ENCODE measurements at regions not wholly inside any gene's neighbourhood (a gene's known extent, or its start where the extent isn't known, plus 50 kb on each side); places are given as distances from the start of the nearest gene placed in this dataset.

DNA sequence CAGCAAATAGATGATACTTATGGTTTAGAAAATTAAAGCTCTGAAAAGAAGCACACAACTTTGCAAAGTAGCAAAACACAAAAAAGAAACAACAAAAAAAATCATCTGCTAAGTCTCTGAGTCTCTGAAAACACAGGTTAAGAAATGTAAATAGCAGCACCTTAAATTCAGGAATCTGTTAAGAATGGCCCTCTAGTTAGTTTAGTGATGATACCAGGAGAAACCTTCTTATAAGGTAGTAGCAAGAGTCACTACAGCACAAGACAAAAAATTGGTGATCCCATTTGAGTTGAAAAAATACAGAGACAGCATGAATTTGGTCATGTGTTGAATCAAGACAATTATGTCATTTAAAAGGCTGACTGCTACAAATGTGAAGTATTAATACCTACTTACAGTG lies 308.2 kb upstream of the ADGRL3 start:
- TF ChIP-seq REST (IDR thresholded peaks at IDR 0.05; ENCODE audit: low read depth) (no peak), TAF1 (IDR thresholded peaks at IDR 0.05; ENCODE audit: low read depth) (no peak), YY1 (IDR thresholded peaks at IDR 0.05; ENCODE audit: low read depth) (no peak), TEAD4 (IDR thresholded peaks at IDR 0.05) (no peak), RAD21 (IDR thresholded peaks at IDR 0.05; ENCODE audit: low read depth) (no peak), EP300 (IDR thresholded peaks at IDR 0.05; ENCODE audit: borderline replicate concordance) (no peak), FOXM1 (IDR thresholded peaks at IDR 0.05; ENCODE audit: borderline replicate concordance, low read depth) (no peak), TCF12 (IDR thresholded peaks at IDR 0.05; ENCODE audit: low read depth) (no peak), CEBPB (IDR thresholded peaks at IDR 0.05) (no peak), USF1 (IDR thresholded peaks at IDR 0.05) (no peak), NFIC (IDR thresholded peaks at IDR 0.05) (no peak), CREB1 (IDR thresholded peaks at IDR 0.05; ENCODE audit: low read depth) (no peak), ZBTB7A (IDR thresholded peaks at IDR 0.05; ENCODE audit: low read depth) (no peak), EGR1 (IDR thresholded peaks at IDR 0.05) (no peak), MAX (IDR thresholded peaks at IDR 0.05) (no peak)

DNA sequence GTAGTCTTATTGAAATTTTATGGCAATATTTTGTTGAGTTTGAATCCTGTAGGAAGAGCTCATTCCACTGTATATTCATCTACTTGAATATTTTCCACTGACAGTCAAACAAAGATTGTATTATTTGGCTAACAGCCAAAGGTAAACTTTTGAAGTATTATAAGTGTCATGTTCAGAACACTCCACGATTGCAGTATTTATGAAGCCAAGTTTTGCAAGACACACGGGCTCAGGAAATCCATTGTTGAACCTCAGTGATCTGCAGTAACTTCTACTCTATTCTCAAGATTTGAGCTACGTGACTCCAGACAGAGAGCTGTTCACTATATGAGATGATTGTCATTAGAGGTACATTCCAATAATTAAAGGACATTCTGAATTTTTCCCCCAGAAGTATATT lies 302.7 kb upstream of the ADGRL3 start:
- no peak for TF ChIP-seq TCF12 (IDR thresholded peaks at IDR 0.05; ENCODE audit: low read depth)
- no peak for TF ChIP-seq CEBPB (IDR thresholded peaks at IDR 0.05)
- no peak for TF ChIP-seq EGR1 (IDR thresholded peaks at IDR 0.05)
- TF ChIP-seq FOXM1 (IDR thresholded peaks at IDR 0.05; ENCODE audit: borderline replicate concordance, low read depth): no peak
- no peak for TF ChIP-seq MAX (IDR thresholded peaks at IDR 0.05)
- no peak for TF ChIP-seq CREB1 (IDR thresholded peaks at IDR 0.05; ENCODE audit: low read depth)
- TF ChIP-seq EP300 (IDR thresholded peaks at IDR 0.05; ENCODE audit: borderline replicate concordance): no peak
- TF ChIP-seq REST (IDR thresholded peaks at IDR 0.05; ENCODE audit: low read depth): no peak
- TF ChIP-seq TEAD4 (IDR thresholded peaks at IDR 0.05): no peak

DNA sequence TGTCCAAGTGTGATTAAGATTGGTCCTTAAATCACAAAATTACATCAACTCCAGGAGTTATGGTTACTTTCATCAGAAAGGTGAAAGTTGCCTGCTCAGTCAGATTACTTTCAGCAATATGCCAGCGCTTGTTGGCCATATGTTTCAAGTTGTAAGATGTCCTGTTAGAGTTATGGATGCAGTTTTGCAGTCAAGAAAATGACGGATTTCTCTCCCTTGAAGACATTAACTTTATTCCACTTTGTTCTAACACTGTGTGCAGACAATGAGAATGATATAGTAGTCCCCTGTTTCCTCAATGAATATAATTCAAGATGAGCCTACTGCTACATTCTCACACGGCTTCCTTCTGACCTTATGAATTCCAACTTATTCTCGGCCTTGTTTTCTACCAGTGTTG lies 295.0 kb upstream of the ADGRL3 start:
- no peak for TF ChIP-seq TCF12 (IDR thresholded peaks at IDR 0.05; ENCODE audit: low read depth)
- TF ChIP-seq TAF1 (IDR thresholded peaks at IDR 0.05; ENCODE audit: low read depth): no peak
- no peak for TF ChIP-seq CREB1 (IDR thresholded peaks at IDR 0.05; ENCODE audit: low read depth)
- TF ChIP-seq REST (IDR thresholded peaks at IDR 0.05; ENCODE audit: low read depth): no peak
- TF ChIP-seq CEBPB (IDR thresholded peaks at IDR 0.05): no peak
- TF ChIP-seq MAX (IDR thresholded peaks at IDR 0.05): no peak
- TF ChIP-seq TEAD4 (IDR thresholded peaks at IDR 0.05): no peak

GRCh38 chr4:60911127-60911526 lies 289.0 kb upstream of the ADGRL3 start:
- TF ChIP-seq REST (IDR thresholded peaks at IDR 0.05; ENCODE audit: low read depth) (no peak), ZBTB7A (IDR thresholded peaks at IDR 0.05; ENCODE audit: low read depth) (no peak), TEAD4 (IDR thresholded peaks at IDR 0.05) (no peak), FOXM1 (IDR thresholded peaks at IDR 0.05; ENCODE audit: borderline replicate concordance, low read depth) (no peak), USF1 (IDR thresholded peaks at IDR 0.05) (no peak), EGR1 (IDR thresholded peaks at IDR 0.05) (no peak), EP300 (IDR thresholded peaks at IDR 0.05; ENCODE audit: borderline replicate concordance) (no peak), MAX (IDR thresholded peaks at IDR 0.05) (no peak), TAF1 (IDR thresholded peaks at IDR 0.05; ENCODE audit: low read depth) (no peak), NFIC (IDR thresholded peaks at IDR 0.05) (no peak), TCF12 (IDR thresholded peaks at IDR 0.05; ENCODE audit: low read depth) (no peak), CEBPB (IDR thresholded peaks at IDR 0.05) (no peak), CREB1 (IDR thresholded peaks at IDR 0.05; ENCODE audit: low read depth) (no peak), YY1 (IDR thresholded peaks at IDR 0.05; ENCODE audit: low read depth) (no peak)

Measured in Ishikawa (cell line).